NCI-H1417 treated with DMSO at 0.1 percent for 48 hours (cell line): ENCODE measurements at regions not wholly inside any gene's neighbourhood (a gene's known extent, or its start where the extent isn't known, plus 50 kb on each side); places are given as distances from the start of the nearest gene placed in this dataset.
A peak's percentile ranks its signal among the peaks of the same experiment; 100 is the strongest.
"Not testable (repeated sequence)": the region's sequence is repeated elsewhere in the genome, so short reads cannot be mapped to it uniquely, and the experiment has no call there.

ENCODE experiments used
- DNase-seq: peaks from one replicate; lab custom pipeline; 2025; lab: John Stamatoyannopoulos, UW

- no peak for DNase-seq
These were observed 619.0 kb downstream of the FRK start for GRCh38 chr6:115441651-115442050.

GRCh38 chr6:115415378-115415777 lies 645.3 kb downstream of the FRK start:
- no peak for DNase-seq

GRCh38 chr6:115414916-115415315 lies 645.8 kb downstream of the FRK start:
- DNase-seq, result not testable (repeated sequence)

GRCh38 chr6:115411756-115412155 lies 648.9 kb downstream of the FRK start:
- no peak for DNase-seq

GRCh38 chr6:115404446-115404845 lies 656.2 kb downstream of the FRK start:
- no peak for DNase-seq

GRCh38 chr6:115398607-115399006 lies 662.1 kb downstream of the FRK start:
- DNase-seq, result no peak

- DNase-seq, result no peak
These were observed 664.4 kb downstream of the FRK start for GRCh38 chr6:115396112-115396906.

- DNase-seq, result no peak
These were observed 666.9 kb downstream of the FRK start for GRCh38 chr6:115393821-115394220.

- no peak for DNase-seq
These were observed 690.5 kb downstream of the FRK start for GRCh38 chr6:115370202-115370601.

GRCh38 chr6:115365783-115366182 lies 694.9 kb downstream of the FRK start:
- DNase-seq, result no peak

- no peak for DNase-seq
These were observed 697.3 kb downstream of the FRK start for GRCh38 chr6:115363379-115363778.

GRCh38 chr6:115362234-115362633 lies 698.5 kb downstream of the FRK start:
- no peak for DNase-seq

GRCh38 chr6:115360602-115361325 lies 699.9 kb downstream of the FRK start:
- peak; percentile 11 for DNase-seq

GRCh38 chr6:115358616-115359015 lies 702.1 kb downstream of the FRK start:
- DNase-seq, result no peak

- DNase-seq, result no peak
These were observed 704.3 kb downstream of the FRK start for GRCh38 chr6:115356371-115356770.

GRCh38 chr6:115323001-115323400 lies 737.7 kb downstream of the FRK start:
- no peak for DNase-seq

- DNase-seq, result no peak
These were observed 740.9 kb downstream of the FRK start for GRCh38 chr6:115319823-115320222.

- no peak for DNase-seq
These were observed 750.5 kb downstream of the FRK start for GRCh38 chr6:115310156-115310555.

- DNase-seq, result no peak
These were observed 758.0 kb downstream of the FRK start for GRCh38 chr6:115302731-115303130.

- DNase-seq, result no peak
These were observed 773.2 kb downstream of the FRK start for GRCh38 chr6:115287467-115287866.

- no peak for DNase-seq
These were observed 783.7 kb downstream of the FRK start for GRCh38 chr6:115276881-115277565.

- no peak for DNase-seq
These were observed 788.4 kb downstream of the FRK start for GRCh38 chr6:115272311-115272710.

GRCh38 chr6:115271434-115271833 lies 789.3 kb downstream of the FRK start:
- DNase-seq, result no peak
